ENCODE measurements at regions not wholly inside any gene's neighbourhood (a gene's known extent, or its start where the extent isn't known, plus 50 kb on each side); places are given as distances from the start of the nearest gene placed in this dataset.

GRCh38 chr14:65805113-65805473 is 392.6 kb downstream of the FUT8 start:
- no peak overlapping the region for H3K4me3 ChIP-seq (ENCODE audit: control insufficient read depth, low read depth, low read length)
- no peak for TF ChIP-seq CTCF (IDR thresholded peaks at IDR 0.05; ENCODE audit: control insufficient read depth, insufficient read depth, low read depth, low read length, missing control alignments)
- DNase-seq (ENCODE audit: low read depth) = no peak

GRCh38 chr14:65808390-65808789 is 395.9 kb downstream of the FUT8 start:
- DNase-seq (ENCODE audit: low read depth) = no peak
- no peak for TF ChIP-seq CTCF (IDR thresholded peaks at IDR 0.05; ENCODE audit: control insufficient read depth, insufficient read depth, low read depth, low read length, missing control alignments)
- no peak overlapping the region for H3K4me3 ChIP-seq (ENCODE audit: control insufficient read depth, low read depth, low read length)

GRCh38 chr14:65810322-65810721 is 397.8 kb downstream of the FUT8 start:
- no peak for DNase-seq (ENCODE audit: low read depth)
- TF ChIP-seq CTCF (IDR thresholded peaks at IDR 0.05; ENCODE audit: control insufficient read depth, insufficient read depth, low read depth, low read length, missing control alignments) = no peak
- H3K4me3 ChIP-seq (ENCODE audit: control insufficient read depth, low read depth, low read length) = no peak overlapping the region

- no peak for TF ChIP-seq CTCF (IDR thresholded peaks at IDR 0.05; ENCODE audit: control insufficient read depth, insufficient read depth, low read depth, low read length, missing control alignments)
- no peak for DNase-seq (ENCODE audit: low read depth)
- no peak overlapping the region for H3K4me3 ChIP-seq (ENCODE audit: control insufficient read depth, low read depth, low read length)
These were observed 401.3 kb downstream of the FUT8 start for GRCh38 chr14:65813760-65814384.

- no peak for DNase-seq (ENCODE audit: low read depth)
- H3K4me3 ChIP-seq (ENCODE audit: control insufficient read depth, low read depth, low read length) = no peak overlapping the region
These were observed 402.6 kb downstream of the FUT8 start for GRCh38 chr14:65815127-65815526.

GRCh38 chr14:65817011-65817410 is 404.5 kb downstream of the FUT8 start:
- no peak for TF ChIP-seq CTCF (IDR thresholded peaks at IDR 0.05; ENCODE audit: control insufficient read depth, insufficient read depth, low read depth, low read length, missing control alignments)

More at GRCh38 chr14:65815127-65815526, 402.6 kb downstream of the FUT8 start:
- TF ChIP-seq CTCF (IDR thresholded peaks at IDR 0.05; ENCODE audit: control insufficient read depth, insufficient read depth, low read depth, low read length, missing control alignments) = no peak

GRCh38 chr14:65819569-65819968 is 407.0 kb downstream of the FUT8 start:
- no peak for TF ChIP-seq CTCF (IDR thresholded peaks at IDR 0.05; ENCODE audit: control insufficient read depth, insufficient read depth, low read depth, low read length, missing control alignments)
- no peak for DNase-seq (ENCODE audit: low read depth)
- no peak overlapping the region for H3K4me3 ChIP-seq (ENCODE audit: control insufficient read depth, low read depth, low read length)

More at GRCh38 chr14:65817011-65817410, 404.5 kb downstream of the FUT8 start:
- no peak for DNase-seq (ENCODE audit: low read depth)
- no peak overlapping the region for H3K4me3 ChIP-seq (ENCODE audit: control insufficient read depth, low read depth, low read length)

All from AG09309 (cell line).